GM12878 (cell line): ENCODE measurements at regions not wholly inside any gene's neighbourhood (a gene's known extent, or its start where the extent isn't known, plus 50 kb on each side); places are given as distances from the start of the nearest gene placed in this dataset.

ENCODE experiments used
- ATAC-seq: fragments of 200-7000 bp; cut with Tn5 transposase; 3 replicates; pipeline ENCODE4 v1.9.1; 2020; ENCODE audit warnings: mild to moderate bottlenecking, moderate library complexity
- BruUV-seq: library from RNA; stranded (reverse); fragments of 400-500 nt; replicated peaks from 2 replicates; lab custom pipeline; 2021; lab: Mats Ljungman, UMichigan
- CTCF ChIA-PET: fragments of 300-600 bp; sonication (Branson Sonifier 250); formaldehyde crosslinking; extraction: SDS; loops from one replicate; lab custom pipeline; 2021; ENCODE audit warnings: inconsistent platforms; lab: Yijun Ruan, JAX
- POLR2A ChIA-PET: fragments of 350-600 bp; formaldehyde crosslinking; extraction: SDS; loops from one replicate; lab custom pipeline; 2021; ENCODE audit warnings: inconsistent platforms; lab: Charles Lee
- RAD21 ChIA-PET: fragments of 300-600 bp; sonication (Branson Sonifier 250); formaldehyde crosslinking; loops from one replicate; lab custom pipeline; 2023; ENCODE audit warnings: antibody characterized with exemption; ENCODE audit not compliant: unreplicated experiment; lab: Charles Lee
- SMC1A ChIA-PET: fragments of 300-600 bp; sonication (Branson Sonifier 250); formaldehyde crosslinking; loops from one replicate; lab custom pipeline; 2023; ENCODE audit not compliant: unreplicated experiment, uncharacterized antibody; lab: Charles Lee
- DNase-seq: peaks from one replicate; pipeline ENCODE4 v3.0.0-alpha.2; 2011; ENCODE audit warnings: low read depth, low spot score
- FAIRE-seq: peaks from 3 replicates; lab custom pipeline; 2011; peaks lifted over from hg19 to GRCh38; lab: Jason Lieb, UNC
- H2AFZ ChIP-seq: 2 replicates; pipeline ENCODE4 v1.6.0; 2011; ENCODE audit warnings: low read depth, low read length, control low read depth; ENCODE audit not compliant: control insufficient read depth
- H3K27ac ChIP-seq: 2 replicates; pipeline ENCODE4 v1.5.1; 2011; ENCODE audit warnings: control low read depth; ENCODE audit not compliant: control insufficient read depth, insufficient read depth
- H3K27me3 ChIP-seq, 2 experiments: replicated peaks in 1 of 2; 2 replicates each; pipeline versions ENCODE4 v1.6.0 to v1.6.1; 2011; ENCODE audit warnings: low read length in 1 of 2; ENCODE audit not compliant: control insufficient read depth in 2 of 2, insufficient read depth in 2 of 2
- H3K36me3 ChIP-seq, 2 experiments: 2 replicates each; pipeline ENCODE4 v1.5.1; 2011; ENCODE audit warnings: low read length in 1 of 2; ENCODE audit not compliant: control insufficient read depth in 2 of 2, insufficient read depth in 2 of 2
- H3K4me1 ChIP-seq: 2 replicates; pipeline ENCODE4 v1.6.1; 2011; ENCODE audit warnings: mild to moderate bottlenecking, low read length, moderate library complexity, mixed read lengths; ENCODE audit not compliant: control insufficient read depth, insufficient read depth
- H3K4me2 ChIP-seq: 2 replicates; pipeline ENCODE4 v1.6.0; 2011; ENCODE audit warnings: control low read depth; ENCODE audit not compliant: control insufficient read depth, insufficient read depth
- H3K4me3 ChIP-seq: fragments of 200-600 bp; sonication (generic); 2 replicates; pipeline ENCODE4 v1.5.1; 2016
- H3K79me2 ChIP-seq: 2 replicates; pipeline ENCODE4 v1.6.0; 2011; ENCODE audit warnings: low read length; ENCODE audit not compliant: control insufficient read depth, insufficient read depth
- H3K9ac ChIP-seq: 2 replicates; pipeline ENCODE4 v1.8.0; 2011; ENCODE audit warnings: low read length, control low read depth, mixed read lengths; ENCODE audit not compliant: control insufficient read depth, insufficient read depth
- H3K9me3 ChIP-seq: replicated peaks from 3 replicates; pipeline ENCODE4 v1.5.1; 2011; ENCODE audit warnings: mild to moderate bottlenecking, low read length; ENCODE audit not compliant: control insufficient read depth, insufficient read depth
- H4K20me1 ChIP-seq: 2 replicates; pipeline ENCODE4 v1.6.0; 2011; ENCODE audit not compliant: control insufficient read depth, insufficient read depth
- BMI1 ChIP-seq: fragments of 450-650 bp; IDR thresholded peaks from 2 replicates; pipeline ENCODE4 v1.6.1; 2016; ENCODE audit warnings: mild to moderate bottlenecking, moderate library complexity, borderline replicate concordance
- EZH2 ChIP-seq: IDR thresholded peaks from 2 replicates; pipeline ENCODE4 v1.6.1; 2012; ENCODE audit warnings: low read depth, mild to moderate bottlenecking, control low read depth, inconsistent platforms, low read length, borderline replicate concordance; ENCODE audit not compliant: control insufficient read depth
- MEF2A ChIP-seq: IDR thresholded peaks from 2 replicates; pipeline ENCODE4 v1.6.1; 2011; ENCODE audit warnings: low read depth, mild to moderate bottlenecking, low read length, moderate library complexity; ENCODE audit not compliant: insufficient read depth
- MYB ChIP-seq: fragments of 150-350 bp; IDR thresholded peaks from 2 replicates; pipeline ENCODE4 v1.6.1; 2014; ENCODE audit warnings: mild to moderate bottlenecking, low read depth, low read length, borderline replicate concordance
- NR2F1 ChIP-seq: fragments of 450-650 bp; conservative IDR thresholded peaks from 2 replicates; pipeline ENCODE4 v1.6.1; 2017; ENCODE audit warnings: mild to moderate bottlenecking
- PAX8 ChIP-seq: fragments of 450-650 bp; IDR thresholded peaks from 2 replicates; pipeline ENCODE4 v1.6.1; 2017; ENCODE audit warnings: mild to moderate bottlenecking, moderate library complexity
- PKNOX1 ChIP-seq: fragments of 450-650 bp; IDR thresholded peaks from 2 replicates; pipeline ENCODE4 v1.6.1; 2016; ENCODE audit warnings: mild to moderate bottlenecking
- POLR2A ChIP-seq: IDR thresholded peaks from 2 replicates; pipeline ENCODE4 v1.6.1; 2011; ENCODE audit warnings: low read depth, mild to moderate bottlenecking, low read length
- SMAD5 ChIP-seq: IDR thresholded peaks from 2 replicates; pipeline ENCODE4 v1.6.1; 2016; ENCODE audit warnings: antibody characterized with exemption, low read depth
- SRF ChIP-seq, 2 experiments: IDR thresholded peaks; 2 replicates each; pipeline ENCODE4 v1.6.1; 2011; ENCODE audit warnings: low read depth in 2 of 2, low read length in 2 of 2, mild to moderate bottlenecking in 1 of 2, moderate library complexity in 1 of 2
- WRNIP1 ChIP-seq: IDR thresholded peaks from 2 replicates; pipeline ENCODE4 v1.6.1; 2011; ENCODE audit warnings: low read depth, low read length, improper control_type of control experiment, borderline replicate concordance
- ZNF384 ChIP-seq: IDR thresholded peaks from 2 replicates; pipeline ENCODE4 v1.6.1; 2012; ENCODE audit warnings: low read depth, mild to moderate bottlenecking, low read length, improper control_type of control experiment, borderline replicate concordance
- WGBS: methylation state at CpG from one replicate; pipeline ENCODE4 v1.1.6; 2016; ENCODE audit warnings: low lambda C conversion rate; ENCODE audit not compliant: insufficient replicate concordance, insufficient coverage; ENCODE audit errors: missing lambda C conversion rate; 5-methylcytosine and 5-hydroxymethylcytosine counted together
- in situ Hi-C: fragments of 300-500 bp; cut with MboI; formaldehyde crosslinking; loops from 9 replicates; pipeline ENCODE4 v1.14.3; 2018; ENCODE audit warnings: mixed read lengths
- intact Hi-C: fragments of 100-400 bp; cut with micrococcal nuclease; formaldehyde crosslinking; loops from one replicate; pipeline ENCODE4 v1.14.2; 2022; ENCODE audit not compliant: unreplicated experiment
- TF ChIP-seq, protein P1 (sequence below): IDR thresholded peaks from 2 replicates; pipeline ENCODE4 v1.6.1; 2012; ENCODE audit warnings: low read depth, low read length, improper control_type of control experiment
- TF ChIP-seq, protein P2 (sequence below): fragments of 450-650 bp; IDR thresholded peaks from 2 replicates; pipeline ENCODE4 v1.6.1; 2017; ENCODE audit warnings: mild to moderate bottlenecking, moderate library complexity
- TF ChIP-seq, protein P3 (sequence below): fragments of 150-350 bp; IDR thresholded peaks from 2 replicates; pipeline ENCODE4 v1.6.1; 2016; ENCODE audit warnings: low read depth, low read length

DNA sequence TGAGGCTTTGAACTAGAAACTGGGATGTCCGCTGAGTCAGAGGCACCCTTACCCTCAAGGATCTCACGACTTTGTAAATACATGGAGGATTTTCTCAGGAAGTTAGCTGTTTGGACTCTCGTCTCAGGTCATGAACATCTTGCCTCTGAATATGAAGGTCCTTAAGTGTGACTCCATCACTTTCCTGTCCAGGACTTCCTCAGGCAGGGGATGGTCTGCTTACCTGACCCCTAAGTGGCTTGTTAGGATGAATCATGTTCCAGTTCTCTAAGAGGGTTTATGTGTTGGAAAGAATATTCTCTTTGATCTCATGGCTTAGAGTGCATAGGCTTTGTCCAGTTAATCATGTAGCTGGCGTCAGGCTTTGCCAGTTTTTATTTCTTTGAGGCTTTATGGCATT, 511.7 kb upstream of the KLF4 start (continued):
- TF ChIP-seq PKNOX1: no peak
- TF ChIP-seq MEF2A: no peak
- TF ChIP-seq NR2F1: no peak
- no peak for TF ChIP-seq PAX8
- TF ChIP-seq BMI1: no peak
- TF ChIP-seq EZH2: no peak
- TF ChIP-seq, protein P1, sequence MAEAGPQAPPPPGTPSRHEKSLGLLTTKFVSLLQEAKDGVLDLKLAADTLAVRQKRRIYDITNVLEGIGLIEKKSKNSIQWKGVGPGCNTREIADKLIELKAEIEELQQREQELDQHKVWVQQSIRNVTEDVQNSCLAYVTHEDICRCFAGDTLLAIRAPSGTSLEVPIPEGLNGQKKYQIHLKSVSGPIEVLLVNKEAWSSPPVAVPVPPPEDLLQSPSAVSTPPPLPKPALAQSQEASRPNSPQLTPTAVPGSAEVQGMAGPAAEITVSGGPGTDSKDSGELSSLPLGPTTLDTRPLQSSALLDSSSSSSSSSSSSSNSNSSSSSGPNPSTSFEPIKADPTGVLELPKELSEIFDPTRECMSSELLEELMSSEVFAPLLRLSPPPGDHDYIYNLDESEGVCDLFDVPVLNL: no peak
- no peak for TF ChIP-seq SRF (IDR thresholded peaks at IDR 0.05; ENCODE audit: low read depth in 2 of 2, low read length in 2 of 2)
- no peak for TF ChIP-seq MYB

- in situ Hi-C loops: no loop called here
- ChIA-PET RAD21 (no interaction called here), POLR2A (interaction anchor here (0.6 kb wide), 1 partner anchor 42 kb away, joined by 10 read pairs; no protein-coding TSS in a partner anchor), CTCF (no interaction called here), SMC1A (no interaction called here)
- DNase-seq (no peak), FAIRE-seq (no peak), ATAC-seq (no peak)
- Histone ChIP-seq H3K9me3 (no peaks in the 10 kb centered on the region), H4K20me1 (no peaks in the 10 kb centered on the region), H3K4me1 (no peaks in the 10 kb centered on the region), H2AFZ (no peak overlapping the region), H3K27me3 (no peaks in the 10 kb centered on the region), H3K27ac (no peak overlapping the region), H3K4me3 (no peak overlapping the region), H3K79me2 (no peaks in the 10 kb centered on the region), H3K36me3 (no peaks in the 10 kb centered on the region), H3K9ac (no peak overlapping the region), H3K4me2 (no peak overlapping the region)
- intact Hi-C loops: no loop called here
- WGBS: 33% methylated on average over 2 of the region's 2 CpGs
- no TSS peak for BruUV-seq
- TF ChIP-seq POLR2A (no peak), WRNIP1 (no peak), SMAD5 (no peak), ZNF384 (no peak)
- TF ChIP-seq, protein P2, sequence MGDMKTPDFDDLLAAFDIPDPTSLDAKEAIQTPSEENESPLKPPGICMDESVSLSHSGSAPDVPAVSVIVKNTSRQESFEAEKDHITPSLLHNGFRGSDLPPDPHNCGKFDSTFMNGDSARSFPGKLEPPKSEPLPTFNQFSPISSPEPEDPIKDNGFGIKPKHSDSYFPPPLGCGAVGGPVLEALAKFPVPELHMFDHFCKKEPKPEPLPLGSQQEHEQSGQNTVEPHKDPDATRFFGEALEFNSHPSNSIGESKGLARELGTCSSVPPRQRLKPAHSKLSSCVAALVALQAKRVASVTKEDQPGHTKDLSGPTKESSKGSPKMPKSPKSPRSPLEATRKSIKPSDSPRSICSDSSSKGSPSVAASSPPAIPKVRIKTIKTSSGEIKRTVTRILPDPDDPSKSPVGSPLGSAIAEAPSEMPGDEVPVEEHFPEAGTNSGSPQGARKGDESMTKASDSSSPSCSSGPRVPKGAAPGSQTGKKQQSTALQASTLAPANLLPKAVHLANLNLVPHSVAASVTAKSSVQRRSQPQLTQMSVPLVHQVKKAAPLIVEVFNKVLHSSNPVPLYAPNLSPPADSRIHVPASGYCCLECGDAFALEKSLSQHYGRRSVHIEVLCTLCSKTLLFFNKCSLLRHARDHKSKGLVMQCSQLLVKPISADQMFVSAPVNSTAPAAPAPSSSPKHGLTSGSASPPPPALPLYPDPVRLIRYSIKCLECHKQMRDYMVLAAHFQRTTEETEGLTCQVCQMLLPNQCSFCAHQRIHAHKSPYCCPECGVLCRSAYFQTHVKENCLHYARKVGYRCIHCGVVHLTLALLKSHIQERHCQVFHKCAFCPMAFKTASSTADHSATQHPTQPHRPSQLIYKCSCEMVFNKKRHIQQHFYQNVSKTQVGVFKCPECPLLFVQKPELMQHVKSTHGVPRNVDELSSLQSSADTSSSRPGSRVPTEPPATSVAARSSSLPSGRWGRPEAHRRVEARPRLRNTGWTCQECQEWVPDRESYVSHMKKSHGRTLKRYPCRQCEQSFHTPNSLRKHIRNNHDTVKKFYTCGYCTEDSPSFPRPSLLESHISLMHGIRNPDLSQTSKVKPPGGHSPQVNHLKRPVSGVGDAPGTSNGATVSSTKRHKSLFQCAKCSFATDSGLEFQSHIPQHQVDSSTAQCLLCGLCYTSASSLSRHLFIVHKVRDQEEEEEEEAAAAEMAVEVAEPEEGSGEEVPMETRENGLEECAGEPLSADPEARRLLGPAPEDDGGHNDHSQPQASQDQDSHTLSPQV: no peak
- TF ChIP-seq, protein P3, sequence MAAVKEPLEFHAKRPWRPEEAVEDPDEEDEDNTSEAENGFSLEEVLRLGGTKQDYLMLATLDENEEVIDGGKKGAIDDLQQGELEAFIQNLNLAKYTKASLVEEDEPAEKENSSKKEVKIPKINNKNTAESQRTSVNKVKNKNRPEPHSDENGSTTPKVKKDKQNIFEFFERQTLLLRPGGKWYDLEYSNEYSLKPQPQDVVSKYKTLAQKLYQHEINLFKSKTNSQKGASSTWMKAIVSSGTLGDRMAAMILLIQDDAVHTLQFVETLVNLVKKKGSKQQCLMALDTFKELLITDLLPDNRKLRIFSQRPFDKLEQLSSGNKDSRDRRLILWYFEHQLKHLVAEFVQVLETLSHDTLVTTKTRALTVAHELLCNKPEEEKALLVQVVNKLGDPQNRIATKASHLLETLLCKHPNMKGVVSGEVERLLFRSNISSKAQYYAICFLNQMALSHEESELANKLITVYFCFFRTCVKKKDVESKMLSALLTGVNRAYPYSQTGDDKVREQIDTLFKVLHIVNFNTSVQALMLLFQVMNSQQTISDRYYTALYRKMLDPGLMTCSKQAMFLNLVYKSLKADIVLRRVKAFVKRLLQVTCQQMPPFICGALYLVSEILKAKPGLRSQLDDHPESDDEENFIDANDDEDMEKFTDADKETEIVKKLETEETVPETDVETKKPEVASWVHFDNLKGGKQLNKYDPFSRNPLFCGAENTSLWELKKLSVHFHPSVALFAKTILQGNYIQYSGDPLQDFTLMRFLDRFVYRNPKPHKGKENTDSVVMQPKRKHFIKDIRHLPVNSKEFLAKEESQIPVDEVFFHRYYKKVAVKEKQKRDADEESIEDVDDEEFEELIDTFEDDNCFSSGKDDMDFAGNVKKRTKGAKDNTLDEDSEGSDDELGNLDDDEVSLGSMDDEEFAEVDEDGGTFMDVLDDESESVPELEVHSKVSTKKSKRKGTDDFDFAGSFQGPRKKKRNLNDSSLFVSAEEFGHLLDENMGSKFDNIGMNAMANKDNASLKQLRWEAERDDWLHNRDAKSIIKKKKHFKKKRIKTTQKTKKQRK: no peak
Observed at GRCh38 chr9:107999890-108000289, 510.3 kb upstream of the KLF4 start.
